ENCODE measurements at regions not wholly inside any gene's neighbourhood (a gene's known extent, or its start where the extent isn't known, plus 50 kb on each side); places are given as distances from the start of the nearest gene placed in this dataset.

- H3K4me3 ChIP-seq (ENCODE audit: low read length) = no peak overlapping the region
- H3K4me1 ChIP-seq (ENCODE audit: control insufficient read depth, insufficient read depth, low read length) = peaks cover 5% of the 10 kb centered on the region
Observed at GRCh38 chr15:94970096-94970495, 738.7 kb downstream of the MCTP2 start.

GRCh38 chr15:94970802-94971201 is 739.4 kb downstream of the MCTP2 start:
- no peak overlapping the region for H3K4me2 ChIP-seq (ENCODE audit: low read length)
- no peak overlapping the region for H3K4me3 ChIP-seq (ENCODE audit: low read length)
- H3K36me3 ChIP-seq (ENCODE audit: insufficient read depth, low read length) = no peaks in the 10 kb centered on the region
- no peaks in the 10 kb centered on the region for H3K9me3 ChIP-seq (replicated peaks; ENCODE audit: low read length)
- H3K27me3 ChIP-seq (ENCODE audit: control insufficient read depth, insufficient read depth, low read length) = no peaks in the 10 kb centered on the region
- H3K9ac ChIP-seq (ENCODE audit: low read depth, low read length) = no peak overlapping the region
- H3K4me1 ChIP-seq (ENCODE audit: control insufficient read depth, insufficient read depth, low read length) = no peaks in the 10 kb centered on the region

More at GRCh38 chr15:94970096-94970495, 738.7 kb downstream of the MCTP2 start:
- Histone ChIP-seq H3K27me3 (ENCODE audit: control insufficient read depth, insufficient read depth, low read length) (no peaks in the 10 kb centered on the region), H3K36me3 (ENCODE audit: insufficient read depth, low read length) (no peaks in the 10 kb centered on the region), H3K4me2 (ENCODE audit: low read length) (no peak overlapping the region), H3K9ac (ENCODE audit: low read depth, low read length) (no peak overlapping the region), H3K9me3 (replicated peaks; ENCODE audit: low read length) (no peaks in the 10 kb centered on the region)

- Histone ChIP-seq H3K4me3 (ENCODE audit: low read length) (no peak overlapping the region), H3K36me3 (ENCODE audit: insufficient read depth, low read length) (no peaks in the 10 kb centered on the region), H3K27me3 (ENCODE audit: control insufficient read depth, insufficient read depth, low read length) (no peaks in the 10 kb centered on the region), H3K4me2 (ENCODE audit: low read length) (no peak overlapping the region), H3K4me1 (ENCODE audit: control insufficient read depth, insufficient read depth, low read length) (no peaks in the 10 kb centered on the region), H3K9ac (ENCODE audit: low read depth, low read length) (no peak overlapping the region), H3K9me3 (replicated peaks; ENCODE audit: low read length) (no peaks in the 10 kb centered on the region)
Observed at GRCh38 chr15:94972314-94972713, 741.0 kb downstream of the MCTP2 start.

- no peak overlapping the region for H3K4me3 ChIP-seq (ENCODE audit: low read length)
- no peaks in the 10 kb centered on the region for H3K36me3 ChIP-seq (ENCODE audit: insufficient read depth, low read length)
- no peak overlapping the region for H3K9ac ChIP-seq (ENCODE audit: low read depth, low read length)
- no peaks in the 10 kb centered on the region for H3K9me3 ChIP-seq (replicated peaks; ENCODE audit: low read length)
- H3K4me2 ChIP-seq (ENCODE audit: low read length) = no peak overlapping the region
- H3K4me1 ChIP-seq (ENCODE audit: control insufficient read depth, insufficient read depth, low read length) = no peaks in the 10 kb centered on the region
- H3K27me3 ChIP-seq (ENCODE audit: control insufficient read depth, insufficient read depth, low read length) = no peaks in the 10 kb centered on the region
Observed at GRCh38 chr15:94987085-94987484, 755.7 kb downstream of the MCTP2 start.

DNA sequence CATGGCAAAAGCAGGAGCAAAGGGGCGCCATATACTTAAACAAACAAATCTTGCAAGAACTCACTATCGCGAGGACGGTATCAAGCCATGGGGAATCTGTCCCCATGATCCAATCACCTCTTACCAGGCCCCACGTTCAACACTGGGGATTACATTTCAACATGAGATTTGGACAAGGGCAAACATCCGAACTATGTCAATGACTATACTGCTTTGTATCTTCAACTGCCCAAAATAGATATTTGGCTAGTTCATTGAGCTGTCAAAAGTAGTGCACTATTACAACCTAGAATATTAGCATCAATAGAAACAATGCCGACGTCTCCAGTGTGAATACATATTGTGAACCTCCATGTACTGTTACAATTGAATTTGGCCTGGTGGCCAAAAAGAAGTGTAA is 760.4 kb downstream of the MCTP2 start:
- H3K4me1 ChIP-seq (ENCODE audit: control insufficient read depth, insufficient read depth, low read length) = no peaks in the 10 kb centered on the region

DNA sequence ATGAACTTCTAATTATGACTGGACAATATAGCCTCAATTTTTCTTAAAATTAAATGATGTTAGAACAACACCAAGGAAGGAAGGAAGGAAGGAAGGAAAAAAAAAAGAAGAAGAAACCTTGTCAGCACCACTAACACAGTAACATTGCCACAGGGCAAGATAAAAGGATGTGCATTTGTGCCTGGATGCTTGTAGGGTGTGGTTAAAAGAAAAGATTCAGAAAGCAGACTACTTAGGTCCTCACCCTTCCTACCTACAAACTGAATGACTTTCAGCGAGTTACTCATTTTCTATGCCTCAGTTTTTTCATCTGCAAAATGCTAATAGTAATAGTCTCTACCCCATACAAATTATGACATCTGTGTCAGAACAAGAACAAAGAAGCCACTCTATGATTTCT is 778.3 kb downstream of the MCTP2 start:
- Histone ChIP-seq H3K4me1 (ENCODE audit: control insufficient read depth, insufficient read depth, low read length) (no peaks in the 10 kb centered on the region), H3K27me3 (ENCODE audit: control insufficient read depth, insufficient read depth, low read length) (no peaks in the 10 kb centered on the region), H3K9me3 (replicated peaks; ENCODE audit: low read length) (no peaks in the 10 kb centered on the region), H3K4me3 (ENCODE audit: low read length) (no peak overlapping the region), H3K4me2 (ENCODE audit: low read length) (no peak overlapping the region), H3K36me3 (ENCODE audit: insufficient read depth, low read length) (no peaks in the 10 kb centered on the region), H3K9ac (ENCODE audit: low read depth, low read length) (no peak overlapping the region)

More for the DNA sequence above, 760.4 kb downstream of the MCTP2 start:
- H3K27me3 ChIP-seq (ENCODE audit: control insufficient read depth, insufficient read depth, low read length) = no peaks in the 10 kb centered on the region
- H3K36me3 ChIP-seq (ENCODE audit: insufficient read depth, low read length) = no peaks in the 10 kb centered on the region
- H3K4me2 ChIP-seq (ENCODE audit: low read length) = no peak overlapping the region
- H3K9me3 ChIP-seq (replicated peaks; ENCODE audit: low read length) = no peaks in the 10 kb centered on the region
- H3K9ac ChIP-seq (ENCODE audit: low read depth, low read length) = no peak overlapping the region
- H3K4me3 ChIP-seq (ENCODE audit: low read length) = no peak overlapping the region

DNA sequence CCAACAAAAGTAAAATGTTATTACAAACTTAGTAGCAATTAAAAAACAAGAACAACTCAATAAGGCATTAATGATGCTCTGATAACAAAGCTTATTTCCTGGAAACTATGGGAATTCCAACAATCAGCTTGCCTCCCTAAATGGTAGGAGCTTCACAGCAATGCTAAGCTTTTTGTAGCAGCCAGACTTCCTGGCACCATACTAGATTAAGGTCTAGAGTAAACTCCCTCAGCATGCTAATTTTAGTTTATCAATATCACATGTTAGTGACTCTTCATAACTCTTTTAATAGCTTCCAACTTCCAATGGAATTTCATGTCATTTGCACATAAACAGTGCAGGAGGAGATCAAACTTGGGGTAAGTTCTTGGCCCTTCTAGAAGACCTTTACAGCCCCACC is 782.0 kb downstream of the MCTP2 start:
- H3K36me3 ChIP-seq (ENCODE audit: insufficient read depth, low read length) = no peaks in the 10 kb centered on the region
- no peak overlapping the region for H3K4me3 ChIP-seq (ENCODE audit: low read length)
- H3K9ac ChIP-seq (ENCODE audit: low read depth, low read length) = no peak overlapping the region
- H3K4me2 ChIP-seq (ENCODE audit: low read length) = no peak overlapping the region
- H3K9me3 ChIP-seq (replicated peaks; ENCODE audit: low read length) = no peaks in the 10 kb centered on the region
- no peaks in the 10 kb centered on the region for H3K27me3 ChIP-seq (ENCODE audit: control insufficient read depth, insufficient read depth, low read length)
- peaks cover 10% of the 10 kb centered on the region for H3K4me1 ChIP-seq (ENCODE audit: control insufficient read depth, insufficient read depth, low read length)

GRCh38 chr15:95016511-95017229 is 785.3 kb downstream of the MCTP2 start:
- H3K4me2 ChIP-seq (ENCODE audit: low read length) = no peak overlapping the region
- H3K4me1 ChIP-seq (ENCODE audit: control insufficient read depth, insufficient read depth, low read length) = peaks cover 16% of the 10 kb centered on the region
- no peaks in the 10 kb centered on the region for H3K9me3 ChIP-seq (replicated peaks; ENCODE audit: low read length)
- no peak overlapping the region for H3K9ac ChIP-seq (ENCODE audit: low read depth, low read length)
- no peak overlapping the region for H3K4me3 ChIP-seq (ENCODE audit: low read length)
- no peaks in the 10 kb centered on the region for H3K36me3 ChIP-seq (ENCODE audit: insufficient read depth, low read length)
- H3K27me3 ChIP-seq (ENCODE audit: control insufficient read depth, insufficient read depth, low read length) = no peaks in the 10 kb centered on the region

- no peaks in the 10 kb centered on the region for H3K36me3 ChIP-seq (ENCODE audit: insufficient read depth, low read length)
- H3K4me3 ChIP-seq (ENCODE audit: low read length) = no peak overlapping the region
- H3K4me2 ChIP-seq (ENCODE audit: low read length) = no peak overlapping the region
- H3K4me1 ChIP-seq (ENCODE audit: control insufficient read depth, insufficient read depth, low read length) = peaks cover 16% of the 10 kb centered on the region
- no peaks in the 10 kb centered on the region for H3K9me3 ChIP-seq (replicated peaks; ENCODE audit: low read length)
- no peaks in the 10 kb centered on the region for H3K27me3 ChIP-seq (ENCODE audit: control insufficient read depth, insufficient read depth, low read length)
- no peak overlapping the region for H3K9ac ChIP-seq (ENCODE audit: low read depth, low read length)
Observed at GRCh38 chr15:95017666-95018328, 786.4 kb downstream of the MCTP2 start.

DNA sequence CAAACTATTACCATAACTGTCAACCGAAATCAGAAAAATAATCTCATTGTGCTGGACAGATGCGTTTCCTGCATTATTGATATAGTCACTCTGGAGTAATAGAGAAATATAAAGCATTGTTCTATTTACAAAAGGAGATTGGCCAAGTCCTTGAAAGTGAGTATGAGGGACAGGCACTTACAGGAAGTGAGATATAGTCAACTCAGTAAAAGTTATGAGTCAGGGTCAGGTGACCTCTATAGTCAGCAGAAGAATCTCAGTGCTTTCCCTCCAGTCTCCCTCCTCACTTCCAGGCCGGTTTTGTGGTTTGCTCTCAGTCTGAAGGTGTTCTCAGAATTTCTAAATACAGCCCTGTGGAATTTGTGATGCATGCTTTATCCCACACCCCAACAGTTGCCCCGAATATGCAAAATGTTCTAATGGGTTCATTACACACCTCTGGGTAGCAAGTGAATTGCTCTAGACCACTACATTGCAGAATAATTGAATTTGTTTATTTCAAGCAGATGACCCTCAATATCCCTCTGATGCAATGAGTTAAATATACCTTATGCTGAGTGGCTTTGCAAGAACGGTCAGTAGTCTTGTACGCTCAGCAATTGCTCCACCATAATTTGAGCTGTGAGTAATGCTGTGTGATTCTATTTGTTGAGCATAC is 787.7 kb downstream of the MCTP2 start:
- peak overlapping the region; percentile 17 for H3K4me2 ChIP-seq (ENCODE audit: low read length)
- H3K9me3 ChIP-seq (replicated peaks; ENCODE audit: low read length) = no peaks in the 10 kb centered on the region
- H3K27me3 ChIP-seq (ENCODE audit: control insufficient read depth, insufficient read depth, low read length) = no peaks in the 10 kb centered on the region
- no peak overlapping the region for H3K9ac ChIP-seq (ENCODE audit: low read depth, low read length)
- H3K4me1 ChIP-seq (ENCODE audit: control insufficient read depth, insufficient read depth, low read length) = peaks cover 16% of the 10 kb centered on the region
- H3K36me3 ChIP-seq (ENCODE audit: insufficient read depth, low read length) = no peaks in the 10 kb centered on the region
- no peak overlapping the region for H3K4me3 ChIP-seq (ENCODE audit: low read length)

- Histone ChIP-seq H3K27me3 (ENCODE audit: control insufficient read depth, insufficient read depth, low read length) (no peaks in the 10 kb centered on the region), H3K9ac (ENCODE audit: low read depth, low read length) (no peak overlapping the region), H3K9me3 (replicated peaks; ENCODE audit: low read length) (no peaks in the 10 kb centered on the region), H3K36me3 (ENCODE audit: insufficient read depth, low read length) (no peaks in the 10 kb centered on the region), H3K4me3 (ENCODE audit: low read length) (no peak overlapping the region), H3K4me1 (ENCODE audit: control insufficient read depth, insufficient read depth, low read length) (peaks cover 16% of the 10 kb centered on the region), H3K4me2 (ENCODE audit: low read length) (no peak overlapping the region)
Observed at GRCh38 chr15:95019907-95020306, 788.5 kb downstream of the MCTP2 start.
